HuH-7.5 (cell line): ENCODE measurements at regions not wholly inside any gene's neighbourhood (a gene's known extent, or its start where the extent isn't known, plus 50 kb on each side); places are given as distances from the start of the nearest gene placed in this dataset.
A peak's percentile ranks its signal among the peaks of the same experiment; 100 is the strongest.

ENCODE experiments used
- DNase-seq: peaks from one replicate; pipeline ENCODE4 v3.0.0; 2011; ENCODE audit warnings: low spot score

DNA sequence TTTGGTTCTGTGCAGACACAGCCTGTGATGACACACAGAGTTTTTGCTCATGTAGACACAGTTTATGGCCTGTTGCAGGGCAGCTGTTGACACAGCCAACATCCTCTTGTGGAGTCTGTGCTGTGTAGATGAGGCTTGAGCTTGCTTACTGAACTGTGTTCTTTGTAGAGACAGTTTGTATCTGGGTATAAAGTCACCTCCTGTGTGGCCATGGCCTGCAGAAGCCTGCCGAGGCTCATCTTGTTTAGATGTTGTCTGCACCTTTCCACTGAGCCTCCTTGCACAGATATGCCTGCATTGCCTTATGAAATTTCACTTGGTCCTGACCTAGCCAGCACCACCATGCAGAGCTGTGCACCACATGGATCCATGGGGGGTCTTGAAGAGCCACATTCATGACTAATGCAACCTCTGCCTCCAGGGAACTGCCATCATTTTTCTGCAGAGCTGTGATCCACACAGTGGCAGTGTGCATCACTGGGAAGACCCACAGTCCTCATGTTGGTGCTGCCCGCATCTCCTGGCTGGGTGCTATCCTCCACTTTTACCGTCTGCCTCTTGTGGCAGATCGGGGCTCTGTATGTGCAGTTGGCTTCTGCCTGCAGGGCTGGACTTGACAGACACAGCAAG lies 198.0 kb upstream of the MAMLD1 start:
- DNase-seq = no peak

DNA sequence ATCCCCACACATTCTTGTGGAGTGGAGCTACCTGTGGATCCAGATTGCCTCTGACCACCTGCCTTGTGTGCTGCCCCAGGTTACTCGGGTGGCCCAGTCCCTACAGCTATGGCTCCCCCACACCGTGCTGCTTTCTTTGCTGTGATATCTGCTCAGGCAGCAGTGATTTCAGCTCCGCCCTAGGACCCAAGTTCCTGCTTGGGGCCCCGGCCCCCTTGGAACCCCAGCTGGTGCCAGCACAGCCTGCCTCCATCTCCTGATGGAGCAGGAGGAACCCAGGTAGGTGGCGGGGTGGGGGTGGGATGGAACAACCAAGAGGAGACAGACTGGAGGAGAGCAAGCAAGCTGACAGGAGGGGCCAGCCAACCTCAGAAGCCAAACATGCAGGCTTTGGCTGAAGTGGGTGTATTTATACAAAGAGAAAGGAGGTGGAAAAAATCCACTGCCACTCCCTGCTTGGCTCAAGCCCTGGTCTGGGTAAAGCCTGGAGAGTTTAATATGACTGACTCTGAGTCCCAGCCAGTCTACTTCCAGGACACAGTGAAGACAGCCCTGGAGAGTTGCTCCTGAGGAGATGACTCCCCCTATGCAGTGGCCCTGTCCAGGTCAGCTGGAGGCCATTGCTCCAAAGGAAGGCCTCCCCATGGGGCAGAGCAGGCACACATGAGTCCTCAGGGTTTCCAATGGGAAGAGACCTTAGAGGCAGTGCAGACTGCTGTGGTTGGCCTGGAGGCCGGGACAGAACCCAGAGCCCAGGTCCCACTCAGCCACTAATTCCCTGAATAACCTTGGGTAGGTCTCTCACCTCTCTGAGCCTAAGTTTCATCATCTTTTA lies 197.1 kb upstream of the MAMLD1 start:
- DNase-seq = no peak

DNA sequence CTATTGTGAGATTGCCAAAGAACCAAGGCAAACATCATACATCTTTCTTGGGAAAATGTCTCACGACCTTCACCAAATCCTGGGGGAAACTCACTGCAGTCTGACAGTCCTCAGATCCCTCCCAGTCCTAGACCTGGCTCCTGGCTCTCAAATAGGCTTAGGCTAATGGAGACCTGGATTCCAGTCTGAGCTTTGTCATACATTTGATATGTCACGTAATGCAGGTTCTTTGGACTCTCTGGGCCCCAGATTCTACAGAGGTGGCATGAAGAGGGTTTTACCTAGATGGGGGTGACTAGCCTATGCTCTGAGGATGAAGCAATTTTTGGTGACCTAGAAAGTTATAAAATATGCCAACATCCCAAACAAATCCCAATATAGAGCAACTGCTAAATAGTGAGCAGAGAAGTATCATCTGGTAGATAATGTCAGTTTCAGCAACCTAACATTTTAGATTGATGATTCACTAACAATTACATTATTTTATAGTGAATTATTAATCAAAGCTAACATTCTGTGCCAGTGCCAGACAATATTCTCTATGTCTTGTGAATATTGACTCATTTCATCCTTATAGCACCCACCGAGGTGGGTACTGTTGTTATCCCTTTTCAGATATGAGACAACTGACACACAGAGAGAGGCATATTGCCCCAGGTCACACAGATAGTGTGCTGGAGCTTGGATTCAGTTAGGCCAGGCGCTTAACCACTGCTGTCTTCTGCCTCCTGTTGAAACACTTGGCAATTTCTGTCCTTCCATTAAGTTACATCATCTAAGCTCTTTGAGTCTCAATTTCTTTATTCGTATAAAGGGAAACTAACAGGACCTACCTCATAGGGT lies 195.4 kb upstream of the MAMLD1 start:
- no peak for DNase-seq

GRCh38 chrX:150182161-150182560 lies 181.0 kb upstream of the MAMLD1 start:
- no peak for DNase-seq

GRCh38 chrX:150184491-150184890 lies 178.6 kb upstream of the MAMLD1 start:
- no peak for DNase-seq

DNA sequence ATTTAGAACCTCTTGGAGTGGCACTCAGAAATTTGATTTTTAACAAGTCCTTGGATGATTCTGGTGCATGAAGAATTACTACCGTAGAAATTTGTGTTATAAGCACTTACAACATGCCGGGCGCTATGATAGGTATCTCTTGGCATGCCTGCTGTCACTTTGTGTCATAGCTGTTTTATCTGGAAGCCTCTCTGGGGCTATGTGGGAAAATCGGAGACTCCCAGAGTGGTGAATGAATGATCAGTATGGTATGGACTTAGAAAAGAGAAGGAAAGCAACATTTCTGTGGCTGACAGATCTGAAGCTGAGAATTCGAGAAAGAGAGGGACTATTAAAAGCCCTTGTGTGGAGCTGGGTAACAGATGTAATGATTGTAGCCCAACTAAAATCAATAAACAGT lies 177.4 kb upstream of the MAMLD1 start:
- no peak for DNase-seq

DNA sequence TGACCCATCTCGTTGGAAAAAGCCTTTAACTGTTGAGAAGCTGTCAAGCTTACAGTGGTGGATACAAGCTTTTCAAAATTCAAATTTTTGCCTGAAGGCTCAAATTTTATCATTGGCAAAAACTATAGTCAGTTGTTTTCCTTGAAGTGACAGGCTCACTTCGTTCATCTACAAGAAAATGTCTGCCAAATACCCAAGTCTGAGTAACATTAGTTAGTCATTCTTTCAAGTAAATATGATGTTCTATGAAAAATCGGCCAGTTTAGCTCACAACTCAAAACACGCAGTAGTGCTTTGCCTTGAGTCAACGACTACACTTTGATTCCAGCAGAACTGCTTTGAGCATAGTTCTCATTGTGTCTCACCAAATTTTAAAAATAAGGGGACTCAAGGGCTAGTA lies 170.3 kb upstream of the MAMLD1 start:
- no peak for DNase-seq

GRCh38 chrX:150196285-150196684 lies 166.8 kb upstream of the MAMLD1 start:
- no peak for DNase-seq

- no peak for DNase-seq
Observed at GRCh38 chrX:150197388-150197787, 165.7 kb upstream of the MAMLD1 start.

DNA sequence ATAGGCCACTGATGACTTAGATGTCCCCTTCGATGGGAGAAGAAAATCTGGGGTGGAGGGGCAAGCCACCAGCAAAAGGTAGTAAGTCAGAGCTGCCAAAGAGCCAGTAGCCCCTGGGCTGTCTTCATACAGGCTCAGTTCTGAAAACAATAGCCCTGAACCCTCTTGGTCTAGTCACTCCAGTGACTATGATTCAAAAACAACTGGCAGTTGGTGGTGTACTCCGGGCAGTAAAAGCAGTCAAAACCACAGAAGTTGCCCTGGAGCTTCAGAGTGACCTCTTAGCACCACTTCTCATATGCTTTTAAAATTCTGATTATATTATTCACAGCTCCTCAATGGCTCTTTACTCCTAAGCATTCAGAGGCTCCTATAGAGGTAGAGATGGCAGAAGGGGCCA lies 164.3 kb upstream of the MAMLD1 start:
- no peak for DNase-seq

- no peak for DNase-seq
Observed at GRCh38 chrX:150199181-150199580, 163.9 kb upstream of the MAMLD1 start.

DNA sequence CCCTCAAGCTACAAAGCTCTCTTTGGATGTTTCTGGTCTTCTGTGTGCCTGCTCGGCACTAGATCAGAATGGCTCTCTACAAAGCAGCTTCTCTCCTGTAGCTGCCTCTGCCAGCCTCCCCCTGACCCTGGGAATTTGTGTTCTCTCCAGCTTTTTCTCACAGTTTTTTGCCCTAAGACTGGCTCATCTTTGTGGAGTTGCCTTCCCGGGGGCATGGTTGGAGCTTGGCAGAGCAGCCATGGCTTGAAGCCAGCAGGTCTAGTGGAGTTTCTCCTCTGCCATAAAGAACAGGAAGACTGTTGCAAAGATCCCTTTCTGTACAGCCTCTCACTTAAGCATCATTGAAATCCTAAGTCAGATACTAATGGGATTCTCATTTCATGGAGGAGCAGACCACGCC lies 163.3 kb upstream of the MAMLD1 start:
- no peak for DNase-seq

DNA sequence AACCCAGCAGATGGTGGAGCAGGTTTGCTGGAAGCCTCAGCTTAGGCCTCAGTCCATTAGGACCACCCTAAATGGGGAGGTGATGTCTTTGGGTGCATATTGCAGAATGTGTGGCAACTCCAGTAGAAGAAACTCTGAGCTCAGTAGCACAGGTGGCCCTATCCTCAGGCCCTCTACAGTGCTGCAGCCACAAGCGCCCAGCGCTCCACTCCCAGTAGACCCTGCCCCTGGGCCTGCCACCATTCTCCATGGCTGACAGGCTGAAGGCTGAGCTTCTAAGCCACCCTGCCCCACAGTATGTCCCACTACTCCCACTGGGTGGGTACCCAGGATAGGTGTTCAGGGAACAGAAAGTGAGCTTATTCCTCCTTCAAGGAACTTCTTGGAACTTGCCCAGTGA lies 162.8 kb upstream of the MAMLD1 start:
- no peak for DNase-seq

- no peak for DNase-seq
Observed at GRCh38 chrX:150200820-150201287, 162.3 kb upstream of the MAMLD1 start.

- no peak for DNase-seq
Observed at GRCh38 chrX:150201391-150201790, 161.7 kb upstream of the MAMLD1 start.

DNA sequence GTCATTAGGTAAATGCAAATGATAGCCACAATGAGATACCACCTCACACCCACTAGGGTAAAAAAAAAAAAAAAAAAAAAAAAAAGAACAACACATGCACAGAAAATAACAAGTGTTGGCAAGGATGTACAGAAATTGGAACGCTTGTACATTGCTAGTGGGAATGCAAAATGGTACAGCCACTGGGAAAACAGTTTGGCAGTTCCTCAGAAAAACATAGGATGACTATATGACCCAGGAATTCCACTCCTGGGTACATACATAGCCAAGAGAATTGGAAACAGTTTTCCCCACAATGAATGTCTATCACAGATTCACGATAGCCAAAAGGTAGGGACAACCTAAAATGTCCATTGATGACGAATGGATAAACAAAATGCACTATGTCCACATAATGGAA lies 161.3 kb upstream of the MAMLD1 start:
- DNase-seq = no peak

GRCh38 chrX:150202641-150203247 lies 160.4 kb upstream of the MAMLD1 start:
- no peak for DNase-seq

DNA sequence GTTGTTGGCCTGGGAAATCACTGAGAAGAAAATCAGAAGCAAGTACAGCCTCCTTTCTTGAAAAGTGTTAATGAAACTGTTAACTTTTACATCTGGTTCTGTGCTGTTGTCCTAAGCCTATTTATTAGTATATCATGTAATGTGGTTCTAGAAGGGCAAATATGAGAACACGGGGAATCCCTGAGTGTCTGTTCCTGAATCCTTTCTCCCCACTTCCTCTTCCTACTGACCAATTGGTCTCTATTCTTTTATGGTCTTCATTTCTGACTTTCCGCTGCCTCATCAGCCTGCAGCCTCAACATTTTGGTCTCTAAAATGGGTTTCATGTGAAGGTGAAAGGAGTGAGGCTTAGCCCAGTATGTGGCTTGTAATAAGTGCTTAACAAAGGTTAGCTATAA lies 159.9 kb upstream of the MAMLD1 start:
- DNase-seq = no peak

DNA sequence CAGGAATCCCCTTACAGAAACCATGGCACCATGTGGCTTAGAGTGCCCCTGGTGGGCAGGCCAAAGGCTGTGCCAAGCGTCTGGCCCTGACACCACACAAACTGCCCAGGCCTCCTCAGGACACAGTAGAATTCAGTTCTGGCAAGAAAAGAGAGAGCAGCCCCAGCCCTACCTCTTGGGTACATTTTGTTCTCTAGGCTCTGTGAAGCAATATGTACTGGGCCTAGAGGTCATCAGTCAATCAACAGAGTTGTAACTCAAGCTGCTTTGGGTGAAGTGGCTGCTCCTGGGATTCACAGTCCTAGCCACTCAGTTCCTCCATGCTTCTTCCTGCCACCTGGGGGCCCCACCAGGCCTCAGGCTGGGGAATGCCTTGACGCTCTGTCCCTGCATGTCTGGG lies 158.1 kb upstream of the MAMLD1 start:
- DNase-seq = peak; percentile 22

DNA sequence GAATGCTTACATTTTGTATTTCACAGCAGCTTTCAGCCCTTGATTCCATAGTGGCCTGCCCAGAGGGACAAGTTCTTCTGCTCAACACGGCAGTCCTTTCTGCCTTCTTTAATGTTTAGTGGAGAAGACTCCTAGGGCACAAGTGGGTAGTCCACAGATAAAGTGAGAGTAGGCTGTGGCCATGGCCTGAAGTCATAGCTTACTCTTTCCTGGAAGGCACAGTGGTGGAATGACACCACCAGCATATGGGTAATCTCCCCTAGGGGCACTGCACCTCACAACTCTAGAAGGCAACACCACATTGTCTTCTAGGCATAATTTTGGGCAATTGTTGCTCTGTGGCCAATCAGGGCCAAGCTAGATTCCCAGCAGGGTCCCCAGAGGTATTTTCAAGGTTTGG lies 155.4 kb upstream of the MAMLD1 start:
- no peak for DNase-seq

GRCh38 chrX:150211988-150212387 lies 151.1 kb upstream of the MAMLD1 start:
- DNase-seq = no peak
